Spleen (tissue), 7 donors: ENCODE measurements at regions not wholly inside any gene's neighbourhood (a gene's known extent, or its start where the extent isn't known, plus 50 kb on each side); places are given as distances from the start of the nearest gene placed in this dataset.

Experiments used
- CTCF ChIP-seq, 11 experiments: fragments of 200-600 bp in 7 of 11; fragments of 450-650 bp in 4 of 11; sonication (generic) in 4 of 11; IDR thresholded peaks in 8 of 11; conservative IDR thresholded peaks in 3 of 11; 1 replicate in 7 of 11; 2 replicates in 4 of 11; pipeline versions ENCODE4 v1.4.0 to v1.8.0; 2016 to 2021; ENCODE audit warnings: antibody characterized with exemption in 11 of 11, inconsistent platforms in 4 of 11, mild to moderate bottlenecking in 1 of 11
- POLR2A ChIP-seq, 3 donors: fragments of 450-650 bp; IDR thresholded peaks; one replicate each; pipeline ENCODE4 v1.5.1; 2017; ENCODE audit warnings: antibody characterized with exemption in 3 of 3, mild to moderate bottlenecking in 1 of 3
- donor health status: DM: no; HTN: no; CAD: no; lungs with moderate emphysema.
- donor health status: DM: no; HTN: no; CAD: no.
- donor health status: DM: no; HTN: no; CAD: no.

GRCh38 chr5:126686451-126687126 is 85.8 kb downstream of the PHAX start:
- no peak for TF ChIP-seq CTCF (IDR thresholded peaks at IDR 0.05 in 8 of 11, conservative IDR thresholded peaks at IDR 0.05 in 3 of 11)
- TF ChIP-seq POLR2A (IDR thresholded peaks at IDR 0.05): no peak
